ENCODE measurements at regions not wholly inside any gene's neighbourhood (a gene's known extent, or its start where the extent isn't known, plus 50 kb on each side); places are given as distances from the start of the nearest gene placed in this dataset.

DNA sequence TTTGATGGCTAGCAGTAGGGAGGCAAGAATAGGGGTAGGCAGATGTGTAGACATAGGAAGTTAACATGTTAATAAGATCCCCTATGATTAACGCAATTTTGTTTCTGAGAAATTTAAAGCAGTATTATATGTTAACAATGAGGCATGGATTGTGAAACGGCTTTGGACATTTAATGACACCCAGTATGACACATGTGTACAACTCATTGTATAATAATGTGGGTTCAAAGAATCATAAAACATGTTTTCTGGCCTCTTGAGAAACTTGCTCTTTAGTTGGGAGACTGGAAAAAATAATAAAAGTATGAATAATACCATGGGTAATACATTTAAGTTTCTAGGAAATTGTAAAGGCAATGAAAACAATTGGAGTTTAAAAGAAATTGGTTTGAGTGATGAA is 332.1 kb upstream of the CDH20 start:
- no peaks in the 10 kb centered on the region for H3K79me1 ChIP-seq (ENCODE audit: low read depth in 1 of 2, low read length in 2 of 2)
- H3K9me1 ChIP-seq (ENCODE audit: insufficient read depth, low read length) = no peaks in the 10 kb centered on the region
- H2BK120ac ChIP-seq (ENCODE audit: low read depth, low read length) = no peak overlapping the region
- H2BK5ac ChIP-seq (ENCODE audit: low read depth, low read length, poor library complexity, severe bottlenecking) = no peak overlapping the region
- TF ChIP-seq MXI1 (IDR thresholded peaks at IDR 0.05; ENCODE audit: borderline replicate concordance, low read depth, low read length) = no peak
- TF ChIP-seq FOS (IDR thresholded peaks at IDR 0.05; ENCODE audit: low read depth, low read length) = no peak
- TF ChIP-seq, protein P1, sequence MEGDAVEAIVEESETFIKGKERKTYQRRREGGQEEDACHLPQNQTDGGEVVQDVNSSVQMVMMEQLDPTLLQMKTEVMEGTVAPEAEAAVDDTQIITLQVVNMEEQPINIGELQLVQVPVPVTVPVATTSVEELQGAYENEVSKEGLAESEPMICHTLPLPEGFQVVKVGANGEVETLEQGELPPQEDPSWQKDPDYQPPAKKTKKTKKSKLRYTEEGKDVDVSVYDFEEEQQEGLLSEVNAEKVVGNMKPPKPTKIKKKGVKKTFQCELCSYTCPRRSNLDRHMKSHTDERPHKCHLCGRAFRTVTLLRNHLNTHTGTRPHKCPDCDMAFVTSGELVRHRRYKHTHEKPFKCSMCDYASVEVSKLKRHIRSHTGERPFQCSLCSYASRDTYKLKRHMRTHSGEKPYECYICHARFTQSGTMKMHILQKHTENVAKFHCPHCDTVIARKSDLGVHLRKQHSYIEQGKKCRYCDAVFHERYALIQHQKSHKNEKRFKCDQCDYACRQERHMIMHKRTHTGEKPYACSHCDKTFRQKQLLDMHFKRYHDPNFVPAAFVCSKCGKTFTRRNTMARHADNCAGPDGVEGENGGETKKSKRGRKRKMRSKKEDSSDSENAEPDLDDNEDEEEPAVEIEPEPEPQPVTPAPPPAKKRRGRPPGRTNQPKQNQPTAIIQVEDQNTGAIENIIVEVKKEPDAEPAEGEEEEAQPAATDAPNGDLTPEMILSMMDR (conservative IDR thresholded peaks at IDR 0.05; ENCODE audit: low read depth, low read length) = no peak
- TF ChIP-seq, protein P2, sequence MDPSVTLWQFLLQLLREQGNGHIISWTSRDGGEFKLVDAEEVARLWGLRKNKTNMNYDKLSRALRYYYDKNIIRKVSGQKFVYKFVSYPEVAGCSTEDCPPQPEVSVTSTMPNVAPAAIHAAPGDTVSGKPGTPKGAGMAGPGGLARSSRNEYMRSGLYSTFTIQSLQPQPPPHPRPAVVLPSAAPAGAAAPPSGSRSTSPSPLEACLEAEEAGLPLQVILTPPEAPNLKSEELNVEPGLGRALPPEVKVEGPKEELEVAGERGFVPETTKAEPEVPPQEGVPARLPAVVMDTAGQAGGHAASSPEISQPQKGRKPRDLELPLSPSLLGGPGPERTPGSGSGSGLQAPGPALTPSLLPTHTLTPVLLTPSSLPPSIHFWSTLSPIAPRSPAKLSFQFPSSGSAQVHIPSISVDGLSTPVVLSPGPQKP (IDR thresholded peaks at IDR 0.05; ENCODE audit: borderline replicate concordance, low read depth, low read length) = no peak
- no peak for TF ChIP-seq SMC3 (IDR thresholded peaks at IDR 0.05; ENCODE audit: low read depth, low read length)
- no peak for TF ChIP-seq NFE2L2 (IDR thresholded peaks at IDR 0.05; ENCODE audit: low read depth, low read length)
- no peak for TF ChIP-seq BHLHE40 (IDR thresholded peaks at IDR 0.05; ENCODE audit: low read depth, low read length)
- TF ChIP-seq CEBPB (IDR thresholded peaks at IDR 0.05; ENCODE audit: low read depth, low read length) = no peak
- TF ChIP-seq RFX5 (IDR thresholded peaks at IDR 0.05; ENCODE audit: low read depth, low read length) = no peak
- no peak for TF ChIP-seq RCOR1 (IDR thresholded peaks at IDR 0.05; ENCODE audit: insufficient replicate concordance, low read length)
- no peak for TF ChIP-seq POLR2A (IDR thresholded peaks at IDR 0.05; ENCODE audit: low read depth, low read length)
- no peak for TF ChIP-seq MAFK (IDR thresholded peaks at IDR 0.05; ENCODE audit: low read depth, low read length)
- TF ChIP-seq, protein P3, sequence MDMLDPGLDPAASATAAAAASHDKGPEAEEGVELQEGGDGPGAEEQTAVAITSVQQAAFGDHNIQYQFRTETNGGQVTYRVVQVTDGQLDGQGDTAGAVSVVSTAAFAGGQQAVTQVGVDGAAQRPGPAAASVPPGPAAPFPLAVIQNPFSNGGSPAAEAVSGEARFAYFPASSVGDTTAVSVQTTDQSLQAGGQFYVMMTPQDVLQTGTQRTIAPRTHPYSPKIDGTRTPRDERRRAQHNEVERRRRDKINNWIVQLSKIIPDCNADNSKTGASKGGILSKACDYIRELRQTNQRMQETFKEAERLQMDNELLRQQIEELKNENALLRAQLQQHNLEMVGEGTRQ (IDR thresholded peaks at IDR 0.05; ENCODE audit: low read depth, low read length) = no peak
- no peak for TF ChIP-seq MAZ (IDR thresholded peaks at IDR 0.05; ENCODE audit: borderline replicate concordance, low read depth, low read length)
- H2AK9ac ChIP-seq (replicated peaks; ENCODE audit: low read depth, low read length, poor library complexity) = no peak overlapping the region
- no peak overlapping the region for H2AFZ ChIP-seq (replicated peaks; ENCODE audit: low read length, poor library complexity)
- no peaks in the 10 kb centered on the region for H3K4me1 ChIP-seq (ENCODE audit: control insufficient read depth, insufficient read depth, low read length)
- dilution Hi-C loops (cut with HindIII; ENCODE audit: low sequenced_read_pairs, unreplicated experiment) (no loop called here), intact Hi-C loops (cut with micrococcal nuclease) (no loop called here), in situ Hi-C loops (cut with MboI; ENCODE audit: low sequenced_read_pairs) (no loop called here)
- no peak overlapping the region for H3K18ac ChIP-seq (ENCODE audit: low read depth, low read length)
- no TSS peak for BruUV-seq (replicated peaks)
- H4K8ac ChIP-seq (ENCODE audit: low read depth in 2 of 2, low read length in 2 of 2) = no peak overlapping the region
- no peaks in the 10 kb centered on the region for H3K27me3 ChIP-seq (ENCODE audit: control insufficient read depth, insufficient read depth, low read length)
- no peak overlapping the region for H3K4ac ChIP-seq (ENCODE audit: low read depth, low read length)
- H3K9ac ChIP-seq (ENCODE audit: low read depth, low read length) = no peak overlapping the region
- H3K36me3 ChIP-seq (ENCODE audit: control insufficient read depth, insufficient read depth, low read length) = no peaks in the 10 kb centered on the region
- H4K91ac ChIP-seq (ENCODE audit: insufficient read depth, low read depth, low read length) = no peak overlapping the region
- H4K20me1 ChIP-seq (ENCODE audit: insufficient read depth, low read length) = no peaks in the 10 kb centered on the region
- ChIA-PET CTCF (no interaction called here), POLR2A (ENCODE audit: unreplicated experiment) (no interaction called here)
- H3K4me2 ChIP-seq (ENCODE audit: low read depth, low read length) = no peak overlapping the region
- no peak for DNase-seq
- H3K9me3 ChIP-seq (ENCODE audit: control insufficient read depth, insufficient read depth, low read length) = peaks cover 2% of the 10 kb centered on the region; the same call in 1 of the 2 replicates
- H3K27ac ChIP-seq (ENCODE audit: insufficient read depth, low read length) = no peak overlapping the region
- H4K5ac ChIP-seq (ENCODE audit: low read depth, low read length) = no peak overlapping the region
- H3K4me3 ChIP-seq (ENCODE audit: insufficient read depth, low read depth, low read length) = no peak overlapping the region
- no peak overlapping the region for H2BK20ac ChIP-seq (ENCODE audit: low read depth, low read length)
- H3K14ac ChIP-seq (replicated peaks; ENCODE audit: low read depth, low read length) = no peak overlapping the region
- no peak overlapping the region for H2BK15ac ChIP-seq (ENCODE audit: low read depth, low read length)
- H3K56ac ChIP-seq (ENCODE audit: extremely low read depth, insufficient read depth, low read length) = no peak overlapping the region
- ATAC-seq (ENCODE audit: low read depth) = no peak
- H3K23ac ChIP-seq (ENCODE audit: low read depth, low read length) = no peak overlapping the region
- WGBS, 2 experiments (ENCODE audit: extremely low coverage in 2 of 2, insufficient read length in 1 of 2) = no CpG with 5 or more reads among the region's 2 CpGs
- no peak overlapping the region for H2AK5ac ChIP-seq (ENCODE audit: low read depth, low read length)

Data from IMR-90 (cell line).